ENCODE measurements at regions not wholly inside any gene's neighbourhood (a gene's known extent, or its start where the extent isn't known, plus 50 kb on each side); places are given as distances from the start of the nearest gene placed in this dataset.

GRCh38 chr11:69409812-69410645 is 71.4 kb upstream of the LINC01488 start:
- in situ Hi-C loops (cut with HindIII; ENCODE audit: low sequenced_read_pairs): no loop called here

DNA sequence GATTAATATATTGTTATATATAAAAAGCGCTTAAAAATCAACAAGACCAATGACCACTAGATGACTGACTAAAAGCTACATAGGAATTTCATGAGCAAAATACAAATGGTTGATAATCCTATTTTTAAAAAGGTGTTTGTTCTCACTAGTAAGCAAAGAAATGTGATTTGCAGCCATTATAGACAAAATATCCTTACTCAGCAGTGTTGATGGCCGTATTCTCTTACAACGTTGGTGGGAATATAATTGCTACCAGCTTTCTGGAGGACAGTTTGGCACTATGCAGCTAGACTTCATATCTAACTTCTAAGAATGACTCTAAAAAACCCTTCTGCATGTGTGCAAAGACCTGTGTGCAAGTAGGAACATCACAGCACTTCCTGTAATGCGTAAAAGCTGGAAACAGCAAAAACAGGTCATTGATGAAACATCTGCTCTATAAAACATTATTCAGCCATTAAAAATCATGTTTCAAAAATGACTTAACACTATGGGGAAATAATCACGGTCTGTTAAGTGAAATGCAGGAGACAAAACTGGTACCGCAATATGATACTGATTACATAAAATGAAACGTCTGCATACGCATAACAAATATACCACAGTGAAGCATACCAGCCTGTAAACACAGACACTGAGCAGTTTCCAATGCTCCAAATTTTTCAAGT is 70.1 kb upstream of the LINC01488 start:
- in situ Hi-C loops (cut with HindIII; ENCODE audit: low sequenced_read_pairs): no loop called here

- in situ Hi-C loops (cut with HindIII; ENCODE audit: low sequenced_read_pairs): no loop called here
These were observed 68.3 kb upstream of the LINC01488 start for GRCh38 chr11:69413015-69413801.

- in situ Hi-C loops (cut with HindIII; ENCODE audit: low sequenced_read_pairs): no loop called here
These were observed 67.5 kb upstream of the LINC01488 start for GRCh38 chr11:69413993-69414392.

DNA sequence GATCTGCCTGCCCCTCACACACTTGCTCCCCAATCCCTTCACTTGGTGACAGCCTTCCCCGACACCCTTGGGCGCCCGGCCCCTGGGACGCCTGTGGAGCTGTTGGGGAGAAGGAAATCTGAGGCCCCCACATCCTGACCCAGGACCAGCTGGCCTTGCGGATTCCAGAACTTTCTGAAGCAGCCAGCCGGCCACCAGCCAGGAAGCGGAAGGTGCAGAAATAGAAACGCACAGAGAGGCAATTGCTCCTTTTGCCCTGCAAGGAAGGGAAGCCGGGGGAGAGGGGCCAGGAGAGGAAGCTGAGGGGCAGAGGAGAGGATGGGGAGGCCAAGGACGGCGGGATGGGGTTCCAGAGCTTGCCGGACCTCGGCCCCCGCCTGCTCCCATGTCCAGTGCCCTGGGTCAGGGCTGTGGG is 66.7 kb upstream of the LINC01488 start:
- in situ Hi-C loops (cut with HindIII; ENCODE audit: low sequenced_read_pairs): no loop called here

GRCh38 chr11:69415411-69416142 is 65.9 kb upstream of the LINC01488 start:
- in situ Hi-C loops (cut with HindIII; ENCODE audit: low sequenced_read_pairs): no loop called here

DNA sequence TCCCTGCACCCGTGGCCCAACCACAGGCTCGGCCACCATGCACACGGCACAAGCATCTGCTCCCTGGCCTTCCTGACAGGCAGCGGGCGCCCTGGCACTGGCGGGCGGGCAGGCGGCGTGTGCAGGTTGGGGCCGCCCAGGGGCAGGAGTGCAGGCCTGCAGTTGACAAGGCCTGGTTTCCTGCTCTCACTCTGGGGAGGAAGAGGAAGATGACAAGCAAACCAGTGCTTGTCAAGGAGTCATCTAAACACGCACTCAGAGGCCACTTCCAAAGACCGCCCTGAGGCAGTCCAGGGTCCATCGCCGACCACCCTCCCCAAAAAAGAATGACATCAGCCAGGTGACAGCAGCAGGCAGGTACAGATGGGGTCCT is 65.3 kb upstream of the LINC01488 start:
- in situ Hi-C loops (cut with HindIII; ENCODE audit: low sequenced_read_pairs): no loop called here

DNA sequence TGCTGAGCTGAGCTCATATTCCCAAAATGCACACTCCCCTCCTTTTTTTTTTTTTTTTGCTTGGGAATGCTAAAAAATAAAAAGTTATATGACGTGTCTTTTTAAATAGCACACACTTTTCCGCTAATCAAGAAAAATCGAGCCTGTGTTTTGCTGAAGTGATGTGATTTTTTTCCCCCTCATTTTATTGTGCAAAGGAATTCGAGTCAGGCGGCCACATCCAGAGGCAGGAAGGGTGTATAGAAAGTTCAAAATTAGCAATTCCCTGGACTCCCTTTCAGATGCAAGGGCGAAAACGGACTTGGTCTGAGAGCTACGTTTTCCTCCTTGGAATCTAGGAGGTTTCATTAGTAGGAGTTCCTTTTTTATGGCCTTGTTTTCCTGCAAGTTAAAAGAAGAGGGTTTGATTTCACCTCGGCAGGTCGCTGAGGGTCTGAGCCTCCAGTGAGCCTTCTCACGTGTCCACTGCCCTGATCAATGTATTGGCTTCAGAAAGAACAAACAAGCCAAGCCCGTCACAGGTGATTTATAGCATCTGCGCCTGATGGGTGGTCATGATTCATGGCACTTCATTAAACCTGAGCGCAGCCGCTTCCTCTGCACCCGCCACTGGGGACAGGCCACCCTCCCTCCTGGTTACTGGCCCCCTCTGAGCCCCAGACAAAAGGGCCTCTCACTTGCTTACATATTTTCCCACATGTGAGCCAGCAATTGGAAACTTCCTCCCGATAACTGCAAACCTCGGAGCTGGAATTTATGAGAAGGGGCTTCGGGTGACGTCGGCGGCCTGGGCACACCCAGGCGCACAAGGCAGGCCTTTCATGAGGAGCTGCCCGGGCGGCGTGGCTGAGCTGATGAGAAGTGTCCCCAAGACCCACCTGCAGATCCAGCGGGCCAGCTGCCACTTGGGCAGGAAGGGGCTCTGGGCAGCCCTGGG is 64.4 kb upstream of the LINC01488 start:
- in situ Hi-C loops (cut with HindIII; ENCODE audit: low sequenced_read_pairs): no loop called here

DNA sequence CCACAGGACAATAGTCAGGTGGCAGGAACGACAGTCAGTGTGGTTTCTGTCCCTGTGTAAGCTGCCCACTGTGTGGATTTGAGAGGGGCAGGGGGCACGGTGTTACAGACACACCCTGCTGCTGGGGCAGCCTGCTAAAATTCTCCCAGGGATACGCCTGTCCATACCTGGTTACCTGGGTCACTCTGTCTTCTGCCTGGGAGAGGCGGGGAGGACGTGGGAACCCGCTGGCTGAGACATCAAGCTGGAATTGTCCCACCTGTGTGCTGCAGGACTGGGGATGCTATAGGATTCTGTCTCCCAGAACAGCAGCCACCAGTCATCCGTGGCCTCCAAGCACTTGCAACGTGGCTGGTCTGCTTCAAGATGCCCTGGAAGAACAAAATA is 63.8 kb upstream of the LINC01488 start:
- in situ Hi-C loops (cut with HindIII; ENCODE audit: low sequenced_read_pairs): no loop called here

DNA sequence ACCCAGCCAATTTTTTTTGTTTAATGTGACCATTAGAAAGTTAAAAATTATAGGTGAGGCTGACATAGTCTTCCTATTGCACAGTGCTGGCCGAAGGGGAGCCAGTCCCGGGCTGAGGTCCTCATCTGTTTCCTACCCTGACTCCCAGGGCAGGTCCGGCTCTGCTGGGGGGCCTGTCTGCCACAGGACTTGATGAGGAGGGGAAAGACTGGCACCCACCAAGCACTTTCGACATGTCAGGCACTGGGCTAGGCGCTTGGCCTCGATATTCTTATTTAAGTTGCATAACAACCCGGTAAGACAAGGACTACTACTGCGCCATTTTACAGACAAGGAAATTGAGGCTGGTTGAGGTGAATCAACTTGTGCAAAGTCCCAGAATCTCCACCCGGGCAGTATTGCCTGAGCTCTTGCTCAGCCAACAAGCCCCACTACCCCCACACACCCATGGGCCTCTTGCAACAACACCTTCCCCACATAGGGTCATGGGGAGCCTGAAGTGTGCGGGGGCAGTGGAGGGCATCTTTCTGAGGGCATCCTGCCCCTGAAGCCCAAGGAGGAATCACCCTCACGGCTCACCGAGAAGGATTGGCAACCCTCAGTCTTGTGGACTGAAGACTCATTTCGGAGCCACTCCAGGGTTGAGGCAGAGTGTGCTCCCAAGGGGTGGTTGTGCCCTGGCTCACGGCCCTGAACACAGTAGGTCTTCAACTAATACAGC is 62.7 kb upstream of the LINC01488 start:
- in situ Hi-C loops (cut with HindIII; ENCODE audit: low sequenced_read_pairs): no loop called here

- in situ Hi-C loops (cut with HindIII; ENCODE audit: low sequenced_read_pairs): loop anchor here (5.0 to 10.0 kb wide), 4 partner anchors 33 to 305 kb away; partner anchors contain the start of gene MYEOV
These were observed 61.6 kb upstream of the LINC01488 start for GRCh38 chr11:69419662-69420395.

DNA sequence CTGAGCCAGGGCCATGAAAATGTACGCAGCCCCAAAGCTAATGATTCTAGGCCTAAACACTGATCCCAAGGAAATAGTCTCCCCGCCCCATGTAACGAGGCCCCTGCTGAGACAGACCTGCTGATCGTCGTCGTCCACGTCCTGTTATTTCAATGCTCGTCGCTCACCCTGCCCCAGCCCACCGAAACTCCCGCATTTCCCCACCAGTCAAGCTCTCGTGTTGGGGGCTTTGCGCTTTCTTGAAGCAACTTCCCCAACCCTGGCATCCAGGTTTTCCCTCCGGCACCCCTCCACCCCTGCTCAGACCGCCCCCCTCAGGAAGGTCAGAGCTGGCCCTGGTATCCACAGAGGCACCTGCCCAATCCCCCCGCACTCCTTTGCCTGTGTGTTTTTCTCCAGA is 58.8 kb upstream of the LINC01488 start:
- in situ Hi-C loops (cut with HindIII; ENCODE audit: low sequenced_read_pairs): loop anchor here (5.0 to 10.0 kb wide), 4 partner anchors 35 to 308 kb away; partner anchors contain the start of gene MYEOV

GRCh38 chr11:69423181-69423580 is 58.3 kb upstream of the LINC01488 start:
- in situ Hi-C loops (cut with HindIII; ENCODE audit: low sequenced_read_pairs): loop anchor here (5.0 to 10.0 kb wide), 4 partner anchors 36 to 308 kb away; partner anchors contain the start of gene MYEOV

GRCh38 chr11:69423611-69424385 is 57.7 kb upstream of the LINC01488 start:
- in situ Hi-C loops (cut with HindIII; ENCODE audit: low sequenced_read_pairs): loop anchor here (5.0 to 10.0 kb wide), 4 partner anchors 36 to 309 kb away; partner anchors contain the start of gene MYEOV

- in situ Hi-C loops (cut with HindIII; ENCODE audit: low sequenced_read_pairs): loop anchor here (5.0 to 10.0 kb wide), 4 partner anchors 37 to 310 kb away; partner anchors contain the start of gene MYEOV
These were observed 56.7 kb upstream of the LINC01488 start for GRCh38 chr11:69424748-69425147.

DNA sequence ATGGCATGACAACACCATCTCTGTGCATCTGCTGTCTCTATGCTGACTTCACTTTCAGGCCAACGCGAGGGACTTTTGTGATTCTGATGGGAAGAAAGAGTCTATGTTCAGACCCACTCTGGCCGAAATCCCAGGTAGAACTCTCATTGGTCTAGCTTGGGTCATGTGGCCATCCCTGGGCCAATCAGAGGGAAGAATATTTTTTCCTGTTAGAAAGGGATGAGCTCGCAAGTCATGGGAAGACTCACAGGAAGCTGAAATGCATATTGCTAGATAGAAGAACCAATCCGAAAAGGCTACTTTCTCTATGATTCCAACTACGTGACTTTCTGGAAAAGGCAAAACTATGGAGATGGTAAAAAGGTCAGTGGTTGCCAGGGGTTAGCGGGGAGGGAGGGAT is 56.0 kb upstream of the LINC01488 start:
- in situ Hi-C loops (cut with HindIII; ENCODE audit: low sequenced_read_pairs): loop anchor here (10.0 kb wide), 3 partner anchors 61 to 311 kb away; partner anchors contain the start of gene MYEOV

- in situ Hi-C loops (cut with HindIII; ENCODE audit: low sequenced_read_pairs): loop anchor here (10.0 kb wide), 3 partner anchors 61 to 311 kb away; partner anchors contain the start of gene MYEOV
These were observed 55.4 kb upstream of the LINC01488 start for GRCh38 chr11:69425895-69426544.
